ENCODE measurements at regions not wholly inside any gene's neighbourhood (a gene's known extent, or its start where the extent isn't known, plus 50 kb on each side); places are given as distances from the start of the nearest gene placed in this dataset.

DNA sequence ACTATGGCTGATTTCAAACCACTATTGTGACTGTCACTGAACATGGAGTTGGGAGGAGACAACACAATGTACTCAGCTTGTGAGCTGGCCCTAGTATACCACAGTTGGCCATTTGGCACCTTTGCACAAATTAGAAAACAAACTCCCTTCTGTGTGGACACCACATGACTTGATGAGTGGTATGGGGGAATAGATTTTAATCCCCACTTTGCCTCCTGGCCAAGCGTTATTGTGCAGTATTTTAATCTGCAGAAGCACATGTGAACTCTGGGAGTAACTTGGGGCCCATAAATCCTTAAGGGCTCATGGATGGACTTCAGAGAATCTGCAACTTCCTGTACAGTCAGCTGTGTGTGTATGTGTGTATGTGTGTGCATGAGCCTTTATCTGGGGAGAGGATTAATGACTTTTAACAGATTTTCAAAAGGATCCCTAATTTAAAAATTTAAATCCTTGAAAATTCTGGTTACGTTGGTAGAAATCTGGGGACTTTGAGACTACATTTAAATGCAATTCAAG, 105.0 kb upstream of the PAQR3 start:
- BruUV-seq (replicated peaks) = no TSS peak
- TF ChIP-seq, protein P1, sequence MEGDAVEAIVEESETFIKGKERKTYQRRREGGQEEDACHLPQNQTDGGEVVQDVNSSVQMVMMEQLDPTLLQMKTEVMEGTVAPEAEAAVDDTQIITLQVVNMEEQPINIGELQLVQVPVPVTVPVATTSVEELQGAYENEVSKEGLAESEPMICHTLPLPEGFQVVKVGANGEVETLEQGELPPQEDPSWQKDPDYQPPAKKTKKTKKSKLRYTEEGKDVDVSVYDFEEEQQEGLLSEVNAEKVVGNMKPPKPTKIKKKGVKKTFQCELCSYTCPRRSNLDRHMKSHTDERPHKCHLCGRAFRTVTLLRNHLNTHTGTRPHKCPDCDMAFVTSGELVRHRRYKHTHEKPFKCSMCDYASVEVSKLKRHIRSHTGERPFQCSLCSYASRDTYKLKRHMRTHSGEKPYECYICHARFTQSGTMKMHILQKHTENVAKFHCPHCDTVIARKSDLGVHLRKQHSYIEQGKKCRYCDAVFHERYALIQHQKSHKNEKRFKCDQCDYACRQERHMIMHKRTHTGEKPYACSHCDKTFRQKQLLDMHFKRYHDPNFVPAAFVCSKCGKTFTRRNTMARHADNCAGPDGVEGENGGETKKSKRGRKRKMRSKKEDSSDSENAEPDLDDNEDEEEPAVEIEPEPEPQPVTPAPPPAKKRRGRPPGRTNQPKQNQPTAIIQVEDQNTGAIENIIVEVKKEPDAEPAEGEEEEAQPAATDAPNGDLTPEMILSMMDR (IDR thresholded peaks at IDR 0.05; ENCODE audit: unreplicated experiment) = no peak
- Mint-ChIP-seq H3K4me1 (ENCODE audit: low read depth, unreplicated experiment) (peaks cover 9% of the 10 kb centered on the region), H3K27ac (ENCODE audit: unreplicated experiment) (no peak overlapping the region), H3K9me3 (ENCODE audit: low read depth, unreplicated experiment) (no peaks in the 10 kb centered on the region), H3K27me3 (ENCODE audit: unreplicated experiment) (no peaks in the 10 kb centered on the region), H3K36me3 (ENCODE audit: insufficient read depth, unreplicated experiment) (no peaks in the 10 kb centered on the region), H3K4me3 (ENCODE audit: low read depth, unreplicated experiment) (no peak overlapping the region)
- CTCF ChIA-PET = no interaction called here
- intact Hi-C loops (cut with micrococcal nuclease; ENCODE audit: unreplicated experiment) = loop anchor here (5.0 to 10.0 kb wide), 3 partner anchors 92 to 1173 kb away; no protein-coding TSS in a partner anchor
- DNase-seq = no peak

DNA sequence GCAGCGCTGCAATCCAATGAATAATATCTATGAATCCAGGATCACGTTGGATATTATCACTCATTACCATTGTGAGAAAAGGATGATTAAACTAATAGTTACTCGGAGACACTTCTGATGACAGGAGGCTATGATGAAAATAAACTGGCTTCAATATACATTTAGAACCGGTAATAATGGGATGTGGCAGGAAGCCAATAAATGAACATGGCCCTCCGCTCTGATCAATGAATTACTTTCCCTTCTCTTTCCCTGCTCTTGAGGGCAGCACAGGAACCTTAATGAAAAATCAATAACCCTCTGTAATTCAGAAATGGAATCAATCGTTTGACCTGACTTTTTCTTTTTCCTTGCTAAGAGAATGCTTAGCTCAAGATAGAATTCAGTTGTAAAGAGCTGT, 103.9 kb upstream of the PAQR3 start:
- Mint-ChIP-seq H3K4me1 (ENCODE audit: low read depth, unreplicated experiment) (peaks cover 9% of the 10 kb centered on the region), H3K36me3 (ENCODE audit: insufficient read depth, unreplicated experiment) (no peaks in the 10 kb centered on the region), H3K4me3 (ENCODE audit: low read depth, unreplicated experiment) (no peak overlapping the region), H3K9me3 (ENCODE audit: low read depth, unreplicated experiment) (no peaks in the 10 kb centered on the region), H3K27ac (ENCODE audit: unreplicated experiment) (no peak overlapping the region), H3K27me3 (ENCODE audit: unreplicated experiment) (no peaks in the 10 kb centered on the region)
- CTCF ChIA-PET = no interaction called here
- DNase-seq = no peak
- no TSS peak for BruUV-seq (replicated peaks)
- intact Hi-C loops (cut with micrococcal nuclease; ENCODE audit: unreplicated experiment) = loop anchor here (5.0 to 10.0 kb wide), 3 partner anchors 91 to 1174 kb away; no protein-coding TSS in a partner anchor
- TF ChIP-seq, protein P1 (IDR thresholded peaks at IDR 0.05; ENCODE audit: unreplicated experiment) = no peak

DNA sequence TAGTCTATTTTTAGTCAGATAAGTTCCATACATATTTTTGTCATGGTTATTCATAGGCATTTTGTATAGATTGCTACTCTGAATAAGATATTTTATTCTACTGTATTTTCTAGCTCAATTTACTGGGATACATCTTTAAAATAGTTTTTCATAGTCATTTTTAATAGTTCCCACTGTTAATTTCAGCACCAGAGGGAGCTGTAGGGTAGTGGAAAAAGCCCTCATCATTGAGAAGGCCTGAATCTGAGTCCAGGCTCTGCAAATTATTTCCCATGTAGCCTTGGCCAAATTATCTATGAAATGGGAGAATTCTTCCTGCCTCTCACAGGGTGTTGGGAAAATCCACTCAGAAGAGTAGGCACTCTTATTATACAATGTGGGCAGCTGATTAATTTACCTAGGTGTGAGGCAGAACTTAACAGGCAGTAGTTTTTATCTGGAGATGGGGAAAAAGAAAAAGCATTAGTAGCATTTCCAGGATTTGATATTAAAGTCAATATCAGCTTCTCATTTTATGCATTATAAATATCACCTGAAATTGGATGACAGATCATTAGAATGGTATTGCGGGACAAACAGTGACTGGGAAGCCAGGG, 102.9 kb upstream of the PAQR3 start:
- H3K9me3 Mint-ChIP-seq (ENCODE audit: low read depth, unreplicated experiment) = no peaks in the 10 kb centered on the region
- TF ChIP-seq, protein P1 (IDR thresholded peaks at IDR 0.05; ENCODE audit: unreplicated experiment) = peak; percentile 28
- CTCF ChIA-PET = interaction anchor here (0.7 kb wide), 1 partner anchor 1032 kb away, joined by 3 read pairs; no protein-coding TSS in a partner anchor
- H3K36me3 Mint-ChIP-seq (ENCODE audit: insufficient read depth, unreplicated experiment) = no peaks in the 10 kb centered on the region
- intact Hi-C loops (cut with micrococcal nuclease; ENCODE audit: unreplicated experiment) = loop anchor here (1.0 to 10.0 kb wide), 4 partner anchors 90 to 1175 kb away; no protein-coding TSS in a partner anchor
- peaks cover 8% of the 10 kb centered on the region for H3K4me1 Mint-ChIP-seq (ENCODE audit: low read depth, unreplicated experiment)
- DNase-seq = peak; percentile 9
- H3K4me3 Mint-ChIP-seq (ENCODE audit: low read depth, unreplicated experiment) = no peak overlapping the region
- no peaks in the 10 kb centered on the region for H3K27me3 Mint-ChIP-seq (ENCODE audit: unreplicated experiment)
- H3K27ac Mint-ChIP-seq (ENCODE audit: unreplicated experiment) = no peak overlapping the region
- no TSS peak for BruUV-seq (replicated peaks)

DNA sequence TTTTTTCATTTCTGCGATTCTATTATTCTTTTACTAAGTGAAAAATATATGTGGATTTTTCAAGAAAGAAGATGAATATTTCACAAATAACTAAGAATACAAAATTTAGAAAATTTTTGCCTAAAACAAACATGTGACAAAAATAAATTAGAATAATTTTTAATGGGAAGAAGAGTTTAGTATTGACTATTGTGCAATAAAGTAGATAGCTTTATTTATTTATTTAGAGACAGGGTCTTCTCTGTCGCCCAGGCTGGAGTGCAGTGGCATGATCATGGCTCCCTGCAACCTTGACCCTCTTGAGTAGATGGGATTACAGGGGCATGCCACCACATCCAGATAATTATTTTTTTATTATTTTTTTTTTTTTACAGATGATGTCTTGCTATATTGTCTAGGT, 95.3 kb upstream of the PAQR3 start:
- H3K4me1 Mint-ChIP-seq (ENCODE audit: low read depth, unreplicated experiment) = no peaks in the 10 kb centered on the region
- H3K27ac Mint-ChIP-seq (ENCODE audit: unreplicated experiment) = no peak overlapping the region
- BruUV-seq (replicated peaks) = no TSS peak
- DNase-seq = no peak
- intact Hi-C loops (cut with micrococcal nuclease; ENCODE audit: unreplicated experiment) = no loop called here
- H3K9me3 Mint-ChIP-seq (ENCODE audit: low read depth, unreplicated experiment) = no peaks in the 10 kb centered on the region
- no peaks in the 10 kb centered on the region for H3K27me3 Mint-ChIP-seq (ENCODE audit: unreplicated experiment)
- TF ChIP-seq, protein P1 (IDR thresholded peaks at IDR 0.05; ENCODE audit: unreplicated experiment) = no peak
- CTCF ChIA-PET = no interaction called here
- no peaks in the 10 kb centered on the region for H3K36me3 Mint-ChIP-seq (ENCODE audit: insufficient read depth, unreplicated experiment)
- no peak overlapping the region for H3K4me3 Mint-ChIP-seq (ENCODE audit: low read depth, unreplicated experiment)

All from Calu3 (cell line).